ENCODE measurements at regions not wholly inside any gene's neighbourhood (a gene's known extent, or its start where the extent isn't known, plus 50 kb on each side); places are given as distances from the start of the nearest gene placed in this dataset.
"Not testable (repeated sequence)": the region's sequence is repeated elsewhere in the genome, so short reads cannot be mapped to it uniquely, and the experiment has no call there.

- DNase-seq (ENCODE audit: low read depth), result not testable (repeated sequence)
These were observed 305.9 kb downstream of the MED10 start for GRCh38 chr5:6072488-6072887.

GRCh38 chr5:6069496-6070185 is 308.7 kb downstream of the MED10 start:
- DNase-seq (ENCODE audit: low read depth), result no peak

- no peak for DNase-seq (ENCODE audit: low read depth)
These were observed 312.3 kb downstream of the MED10 start for GRCh38 chr5:6066016-6066415.

- DNase-seq (ENCODE audit: low read depth), result no peak
These were observed 319.1 kb downstream of the MED10 start for GRCh38 chr5:6059137-6059800.

GRCh38 chr5:6058055-6058715 is 320.2 kb downstream of the MED10 start:
- no peak for DNase-seq (ENCODE audit: low read depth)

GRCh38 chr5:6056280-6056679 is 322.1 kb downstream of the MED10 start:
- DNase-seq (ENCODE audit: low read depth), result no peak

- DNase-seq (ENCODE audit: low read depth), result no peak
These were observed 328.7 kb downstream of the MED10 start for GRCh38 chr5:6049662-6050061.

GRCh38 chr5:6048746-6049145 is 329.6 kb downstream of the MED10 start:
- no peak for DNase-seq (ENCODE audit: low read depth)

- no peak for DNase-seq (ENCODE audit: low read depth)
These were observed 331.9 kb downstream of the MED10 start for GRCh38 chr5:6046296-6046967.

GRCh38 chr5:6043491-6044310 is 334.6 kb downstream of the MED10 start:
- DNase-seq (ENCODE audit: low read depth), result no peak

- DNase-seq (ENCODE audit: low read depth), result no peak
These were observed 336.3 kb downstream of the MED10 start for GRCh38 chr5:6041977-6042550.

GRCh38 chr5:6039111-6039510 is 339.2 kb downstream of the MED10 start:
- DNase-seq (ENCODE audit: low read depth), result no peak

- DNase-seq (ENCODE audit: low read depth), result no peak
These were observed 342.3 kb downstream of the MED10 start for GRCh38 chr5:6036006-6036405.

GRCh38 chr5:6029811-6030271 is 348.5 kb downstream of the MED10 start:
- no peak for DNase-seq (ENCODE audit: low read depth)

GRCh38 chr5:6026766-6027406 is 351.5 kb downstream of the MED10 start:
- DNase-seq (ENCODE audit: low read depth), result no peak

- no peak for DNase-seq (ENCODE audit: low read depth)
These were observed 358.7 kb downstream of the MED10 start for GRCh38 chr5:6019612-6020011.

GRCh38 chr5:6013506-6013905 is 364.8 kb downstream of the MED10 start:
- no peak for DNase-seq (ENCODE audit: low read depth)

- DNase-seq (ENCODE audit: low read depth), result no peak
These were observed 367.1 kb downstream of the MED10 start for GRCh38 chr5:6011199-6011598.

GRCh38 chr5:6006838-6007314 is 371.5 kb downstream of the MED10 start:
- no peak for DNase-seq (ENCODE audit: low read depth)

GRCh38 chr5:6003040-6003825 is 375.1 kb downstream of the MED10 start:
- no peak for DNase-seq (ENCODE audit: low read depth)

All from GM04504 (cell line).